ENCODE measurements at regions not wholly inside any gene's neighbourhood (a gene's known extent, or its start where the extent isn't known, plus 50 kb on each side); places are given as distances from the start of the nearest gene placed in this dataset.

DNA sequence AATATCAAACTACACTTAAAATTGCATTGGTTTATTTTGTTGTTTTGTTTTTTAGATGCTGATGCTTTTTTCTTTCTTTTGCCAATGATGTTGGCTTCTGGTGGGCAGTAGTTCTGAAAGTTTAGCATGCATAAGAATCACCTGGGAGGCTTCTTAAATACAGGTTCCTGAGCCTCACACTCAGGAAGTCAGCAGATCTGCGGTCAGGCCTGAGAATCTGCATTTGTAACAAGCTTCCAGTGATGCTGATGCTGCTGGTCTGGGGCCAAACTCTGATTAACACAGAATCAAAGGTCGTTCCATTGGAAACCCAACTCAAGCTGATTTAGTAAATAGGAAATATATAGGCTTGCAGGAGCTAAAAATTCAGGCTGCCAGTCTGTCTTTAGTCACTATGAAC lies 412.9 kb upstream of the SPTLC3 start:
- Histone ChIP-seq H4K20me1 (ENCODE audit: insufficient read depth) (no peaks in the 10 kb centered on the region), H3K4me2 (no peak overlapping the region), H3K4me3 (IDR thresholded peaks at IDR 0.05; ENCODE audit: insufficient read depth, low read depth, low read length) (no peak overlapping the region), H3K27ac (no peak overlapping the region), H3K4me1 (ENCODE audit: low read depth, poor library complexity, severe bottlenecking) (peaks cover 30% of the 10 kb centered on the region), H2AFZ (ENCODE audit: low read depth) (no peak overlapping the region), H3K79me2 (ENCODE audit: insufficient read depth, low read depth) (no peaks in the 10 kb centered on the region), H3K36me3 (ENCODE audit: insufficient read depth) (no peaks in the 10 kb centered on the region), H3K9ac (no peak overlapping the region), H3K27me3 (ENCODE audit: insufficient read depth, low read depth) (no peaks in the 10 kb centered on the region)
- TF ChIP-seq, protein P1, sequence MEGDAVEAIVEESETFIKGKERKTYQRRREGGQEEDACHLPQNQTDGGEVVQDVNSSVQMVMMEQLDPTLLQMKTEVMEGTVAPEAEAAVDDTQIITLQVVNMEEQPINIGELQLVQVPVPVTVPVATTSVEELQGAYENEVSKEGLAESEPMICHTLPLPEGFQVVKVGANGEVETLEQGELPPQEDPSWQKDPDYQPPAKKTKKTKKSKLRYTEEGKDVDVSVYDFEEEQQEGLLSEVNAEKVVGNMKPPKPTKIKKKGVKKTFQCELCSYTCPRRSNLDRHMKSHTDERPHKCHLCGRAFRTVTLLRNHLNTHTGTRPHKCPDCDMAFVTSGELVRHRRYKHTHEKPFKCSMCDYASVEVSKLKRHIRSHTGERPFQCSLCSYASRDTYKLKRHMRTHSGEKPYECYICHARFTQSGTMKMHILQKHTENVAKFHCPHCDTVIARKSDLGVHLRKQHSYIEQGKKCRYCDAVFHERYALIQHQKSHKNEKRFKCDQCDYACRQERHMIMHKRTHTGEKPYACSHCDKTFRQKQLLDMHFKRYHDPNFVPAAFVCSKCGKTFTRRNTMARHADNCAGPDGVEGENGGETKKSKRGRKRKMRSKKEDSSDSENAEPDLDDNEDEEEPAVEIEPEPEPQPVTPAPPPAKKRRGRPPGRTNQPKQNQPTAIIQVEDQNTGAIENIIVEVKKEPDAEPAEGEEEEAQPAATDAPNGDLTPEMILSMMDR (conservative IDR thresholded peaks at IDR 0.05; ENCODE audit: low read depth, low read length) = no peak

DNA sequence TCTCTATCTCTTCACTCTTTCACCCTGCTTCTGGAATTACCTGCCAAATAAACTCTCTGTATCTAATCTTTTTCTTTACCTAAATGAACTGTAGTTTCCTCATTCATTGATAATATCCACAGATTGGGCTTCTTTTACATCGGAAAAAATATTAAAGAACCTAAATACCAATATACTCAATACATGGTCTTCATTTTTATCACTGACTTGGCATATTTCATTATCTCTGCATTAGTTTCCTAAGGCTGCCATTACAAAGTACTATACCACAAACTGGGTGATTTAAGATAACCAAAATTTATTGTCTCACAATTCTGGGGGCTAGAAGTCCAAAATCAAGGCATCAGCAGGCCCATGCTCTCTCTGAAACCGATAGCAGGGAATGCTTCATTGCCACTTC lies 411.9 kb upstream of the SPTLC3 start:
- TF ChIP-seq, protein P1 (conservative IDR thresholded peaks at IDR 0.05; ENCODE audit: low read depth, low read length) = no peak
- H4K20me1 ChIP-seq (ENCODE audit: insufficient read depth) = no peaks in the 10 kb centered on the region
- no peak overlapping the region for H3K9ac ChIP-seq
- H2AFZ ChIP-seq (ENCODE audit: low read depth) = 0 out of 2 replicates have a peak overlapping the region, but pooled peaks have one; percentile 18
- no peaks in the 10 kb centered on the region for H3K27me3 ChIP-seq (ENCODE audit: insufficient read depth, low read depth)
- peaks cover 30% of the 10 kb centered on the region for H3K4me1 ChIP-seq (ENCODE audit: low read depth, poor library complexity, severe bottlenecking)
- no peak overlapping the region for H3K4me2 ChIP-seq
- no peaks in the 10 kb centered on the region for H3K36me3 ChIP-seq (ENCODE audit: insufficient read depth)
- H3K79me2 ChIP-seq (ENCODE audit: insufficient read depth, low read depth) = no peaks in the 10 kb centered on the region
- H3K27ac ChIP-seq = no peak overlapping the region
- H3K4me3 ChIP-seq (IDR thresholded peaks at IDR 0.05; ENCODE audit: insufficient read depth, low read depth, low read length) = no peak overlapping the region

DNA sequence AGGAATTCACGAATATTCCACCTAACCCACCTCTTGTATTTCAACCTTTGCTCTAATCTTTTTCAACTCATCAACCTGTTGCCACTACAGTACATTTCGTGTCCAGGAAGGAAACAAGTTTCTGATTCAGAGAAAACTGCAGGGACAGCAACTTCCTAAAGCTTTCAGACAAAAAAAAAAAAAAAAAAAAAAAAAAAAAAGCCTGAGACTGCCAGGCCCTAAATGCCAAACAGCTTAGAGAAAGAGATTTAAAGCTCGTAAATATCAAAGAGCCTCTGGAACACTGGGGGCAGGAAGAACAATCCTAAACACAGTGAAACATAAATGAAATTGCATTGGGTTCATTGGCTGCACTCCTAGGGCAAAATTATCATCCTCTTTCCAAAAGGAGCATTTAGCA lies 411.2 kb upstream of the SPTLC3 start:
- no peak overlapping the region for H3K9ac ChIP-seq
- H3K4me1 ChIP-seq (ENCODE audit: low read depth, poor library complexity, severe bottlenecking) = peaks cover 30% of the 10 kb centered on the region
- 0 out of 2 replicates have a peak overlapping the region, but pooled peaks have one; percentile 18 for H2AFZ ChIP-seq (ENCODE audit: low read depth)
- H3K36me3 ChIP-seq (ENCODE audit: insufficient read depth) = no peaks in the 10 kb centered on the region
- no peaks in the 10 kb centered on the region for H3K79me2 ChIP-seq (ENCODE audit: insufficient read depth, low read depth)
- no peaks in the 10 kb centered on the region for H3K27me3 ChIP-seq (ENCODE audit: insufficient read depth, low read depth)
- H3K4me2 ChIP-seq = 0 out of 2 replicates have a peak overlapping the region, but pooled peaks have one; percentile 21
- no peaks in the 10 kb centered on the region for H4K20me1 ChIP-seq (ENCODE audit: insufficient read depth)
- no peak overlapping the region for H3K4me3 ChIP-seq (IDR thresholded peaks at IDR 0.05; ENCODE audit: insufficient read depth, low read depth, low read length)
- TF ChIP-seq, protein P1 (conservative IDR thresholded peaks at IDR 0.05; ENCODE audit: low read depth, low read length) = no peak
- no peak overlapping the region for H3K27ac ChIP-seq

DNA sequence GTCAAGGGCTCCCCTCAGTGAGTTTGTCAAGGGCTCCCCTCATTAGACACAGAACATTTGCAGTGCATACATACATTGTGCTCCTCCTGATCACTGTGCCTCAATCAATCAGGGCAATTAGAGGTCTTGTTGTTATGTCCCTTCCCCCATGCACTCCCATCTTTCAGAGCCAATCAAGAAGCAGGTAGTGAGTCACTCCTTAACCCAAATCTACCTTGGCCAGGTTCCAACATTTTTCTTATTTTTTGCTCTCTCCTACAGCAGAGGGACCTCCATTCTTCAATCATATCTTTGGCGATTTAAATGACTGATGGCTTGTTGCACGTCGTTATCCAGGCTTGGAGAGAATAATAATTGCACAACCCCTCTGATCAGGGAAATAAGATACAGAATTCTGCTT lies 409.9 kb upstream of the SPTLC3 start:
- H3K79me2 ChIP-seq (ENCODE audit: insufficient read depth, low read depth) = no peaks in the 10 kb centered on the region
- no peaks in the 10 kb centered on the region for H3K36me3 ChIP-seq (ENCODE audit: insufficient read depth)
- no peak overlapping the region for H3K4me3 ChIP-seq (IDR thresholded peaks at IDR 0.05; ENCODE audit: insufficient read depth, low read depth, low read length)
- H4K20me1 ChIP-seq (ENCODE audit: insufficient read depth) = no peaks in the 10 kb centered on the region
- no peak overlapping the region for H3K9ac ChIP-seq
- H3K27me3 ChIP-seq (ENCODE audit: insufficient read depth, low read depth) = no peaks in the 10 kb centered on the region
- TF ChIP-seq, protein P1 (conservative IDR thresholded peaks at IDR 0.05; ENCODE audit: low read depth, low read length) = no peak
- peak overlapping the region; percentile 17; the same call in 1 of the 2 replicates for H3K4me2 ChIP-seq
- peaks cover 30% of the 10 kb centered on the region for H3K4me1 ChIP-seq (ENCODE audit: low read depth, poor library complexity, severe bottlenecking)
- H2AFZ ChIP-seq (ENCODE audit: low read depth) = no peak overlapping the region
- H3K27ac ChIP-seq = no peak overlapping the region

Data from KMS-11 (cell line).